Heart right ventricle (tissue), 16 donors: ENCODE measurements at regions not wholly inside any gene's neighbourhood (a gene's known extent, or its start where the extent isn't known, plus 50 kb on each side); places are given as distances from the start of the nearest gene placed in this dataset.

Experiments
- ATAC-seq, 8 donors: fragments of 200-7000 bp; cut with Tn5 transposase; one replicate each; pipeline ENCODE4 v1.9.1; 2020; ENCODE audit warnings: mild to moderate bottlenecking in 8 of 8, moderate library complexity in 8 of 8, moderate number of reproducible peaks in 1 of 8
- DNase-seq, 2 donors: peaks; one replicate each; pipeline ENCODE4 v3.0.0-alpha.2; 2020
- H3K27ac ChIP-seq, 10 donors: fragments of 200-600 bp; sonication (generic) in 2 of 10; one replicate each; pipeline versions ENCODE4 v1.5.0 to v1.8.0; 2020 to 2022; ENCODE audit warnings: mild to moderate bottlenecking in 3 of 10
- H3K27me3 ChIP-seq, 7 donors: fragments of 200-600 bp; one replicate each; pipeline ENCODE4 v1.8.0; 2021 to 2022; ENCODE audit warnings: mild to moderate bottlenecking in 2 of 7
- H3K36me3 ChIP-seq, 9 donors: fragments of 200-600 bp; sonication (generic) in 1 of 9; one replicate each; pipeline versions ENCODE4 v1.5.0 to v1.8.0; 2020 to 2022; ENCODE audit warnings: mild to moderate bottlenecking in 2 of 9
- H3K4me1 ChIP-seq, 9 donors: fragments of 200-600 bp; sonication (generic) in 1 of 9; one replicate each; pipeline versions ENCODE4 v1.5.0 to v1.8.0; 2020 to 2022; ENCODE audit warnings: mild to moderate bottlenecking in 4 of 9
- H3K4me3 ChIP-seq, 10 donors: fragments of 200-600 bp; sonication (generic) in 2 of 10; one replicate each; pipeline versions ENCODE4 v1.5.0 to v1.8.0; 2020 to 2022; ENCODE audit warnings: mild to moderate bottlenecking in 7 of 10, moderate library complexity in 2 of 10
- H3K9me3 ChIP-seq, 11 donors: fragments of 200-600 bp in 10 of 11; sonication (generic) in 2 of 11; one replicate each; pipeline versions ENCODE4 v1.5.0 to v1.8.0; 2013 to 2022; ENCODE audit warnings: mild to moderate bottlenecking in 2 of 11, control low read depth in 1 of 11, moderate library complexity in 1 of 11
- CTCF ChIP-seq, 9 donors: fragments of 200-600 bp; sonication (generic) in 2 of 9; IDR thresholded peaks; one replicate each; pipeline versions ENCODE4 v1.5.0 to v1.8.0; 2021 to 2022; ENCODE audit warnings: antibody characterized with exemption in 9 of 9, mild to moderate bottlenecking in 5 of 9, moderate library complexity in 1 of 9
- WGBS, 2 donors: extraction: QIAGEN DNeasy Blood & Tissue Kit; methylation state at CpG; one replicate each; pipeline ENCODE4 v1.1.7; 2013; ENCODE audit warnings: inconsistent platforms in 1 of 2; 5-methylcytosine and 5-hydroxymethylcytosine counted together
- intact Hi-C, 10 donors: fragments of 100-400 bp; cut with DNase I; formaldehyde crosslinking; loops; one replicate each; pipeline versions ENCODE4 v1.11.1 to v1.14.2; 2022
- donor health status: Arrhythmogenic right ventricular cardiomyopathy.
- donor health status: ischemic (EF 13 %, LVEDD 7.1; RV severe dilation, severe dysfunction).
- donor health status: healthy with polysubstance abuse.
- donor health status: DM: no; HTN: yes; CAD: no.
- donor health status: DM: no; HTN: no; CAD: no.
- donor health status: ischemic (EF 25% LVEDD 6.9; RV normal size, moderate dysfunction).
- donor health status: ischemic (EF 25% LVEDD 5.7; RV mildly dilated, moderate dysfunction).
- donor health status: healthy.
- donor health status: DM: yes; HTN: yes; CAD: no.
- donor health status: Ischemic cardiomyopathy.
- donor health status: ischemic (EF 35%, LVEDD 5.7; RV mildly dilated, moderate dysfunction).
- donor health status: nonischemic (EF 11% LVEDD 7.7; RV severe dilation, severe dysfunction).
- donor health status: DM: yes; HTN: yes; CAD: no.
- donor health status: PGD.
- donor health status: ischemic (EF 29% LVEDD 5.4; RV normal size, mild dysfunction).
- donor health status: nonischemic (EF 23%, LVEDD 6.1; RV moderate dilation, normal function).

GRCh38 chr13:109274188-109274821 lies 512.1 kb downstream of the IRS2 start:
- TF ChIP-seq CTCF (IDR thresholded peaks at IDR 0.05), result no peak
- Histone ChIP-seq H3K4me1 (peaks cover 0 to 19% (median 0%) of the 10 kb centered on the region in 9 donors), H3K27ac (peak overlapping the region in 3 of 10 donors; percentile 29 to 56 (median 51)), H3K4me3 (no peak overlapping the region), H3K9me3 (no peaks in the 10 kb centered on the region), H3K27me3 (no peaks in the 10 kb centered on the region), H3K36me3 (no peaks in the 10 kb centered on the region)
- DNase-seq, result no peak
- 40 to 46% methylated on average over 5 of the region's 5 CpGs for WGBS, 2 donors
- ATAC-seq, result peak in 5 of 8 donors; percentile 57 to 91 (median 72)
- intact Hi-C loops, result no loop called here

GRCh38 chr13:109273326-109273751 lies 513.0 kb downstream of the IRS2 start:
- 54 to 58% methylated on average over 3 of the region's 3 CpGs for WGBS, 2 donors
- intact Hi-C loops, result no loop called here
- peak overlapping the region in 3 of 10 donors; percentile 29 to 56 (median 51) for H3K27ac ChIP-seq

GRCh38 chr13:109272595-109273325 lies 513.6 kb downstream of the IRS2 start:
- 70 to 74% methylated on average over 6 of the region's 6 CpGs for WGBS, 2 donors
- no peak for ATAC-seq
- DNase-seq, result no peak
- H3K9me3 ChIP-seq, result no peaks in the 10 kb centered on the region
- H3K27ac ChIP-seq, result no peak overlapping the region
- intact Hi-C loops, result no loop called here
- no peak overlapping the region for H3K4me3 ChIP-seq
- H3K36me3 ChIP-seq, result no peaks in the 10 kb centered on the region
- peaks cover 0 to 19% (median 0%) of the 10 kb centered on the region in 9 donors for H3K4me1 ChIP-seq
- no peaks in the 10 kb centered on the region for H3K27me3 ChIP-seq
- no peak for TF ChIP-seq CTCF (IDR thresholded peaks at IDR 0.05)

More at GRCh38 chr13:109273326-109273751, 513.0 kb downstream of the IRS2 start:
- Histone ChIP-seq H3K4me1 (peaks cover 0 to 19% (median 0%) of the 10 kb centered on the region in 9 donors), H3K27me3 (no peaks in the 10 kb centered on the region), H3K4me3 (no peak overlapping the region), H3K9me3 (no peaks in the 10 kb centered on the region), H3K36me3 (no peaks in the 10 kb centered on the region)
- TF ChIP-seq CTCF (IDR thresholded peaks at IDR 0.05), result no peak
- DNase-seq (no peak), ATAC-seq (no peak)

- H3K4me1 ChIP-seq, result peaks cover 0 to 19% (median 0%) of the 10 kb centered on the region in 9 donors
- DNase-seq (no peak), ATAC-seq (no peak)
- H3K27me3 ChIP-seq, result no peaks in the 10 kb centered on the region
- no peak overlapping the region for H3K27ac ChIP-seq
- no peaks in the 10 kb centered on the region for H3K36me3 ChIP-seq
- no peaks in the 10 kb centered on the region for H3K9me3 ChIP-seq
- no peak overlapping the region for H3K4me3 ChIP-seq
- TF ChIP-seq CTCF (IDR thresholded peaks at IDR 0.05), result no peak
- 80 to 85% methylated on average over 7 of the region's 7 CpGs for WGBS, 2 donors
- intact Hi-C loops, result no loop called here
Measured at GRCh38 chr13:109271555-109272541, 514.5 kb downstream of the IRS2 start.
